ENCODE measurements at regions not wholly inside any gene's neighbourhood (a gene's known extent, or its start where the extent isn't known, plus 50 kb on each side); places are given as distances from the start of the nearest gene placed in this dataset.

GRCh38 chr7:35545831-35546230 is 149.1 kb downstream of the HERPUD2 start:
- H2BK5ac ChIP-seq (ENCODE audit: low read length): no peak overlapping the region
- H3K9me3 ChIP-seq (replicated peaks in 1 of 2; ENCODE audit: control insufficient read depth in 2 of 2, insufficient read depth in 1 of 2, low read depth in 1 of 2, low read length in 2 of 2): no peaks in the 10 kb centered on the region
- H3K4me1 ChIP-seq (ENCODE audit: control insufficient read depth in 2 of 2, insufficient read depth in 1 of 2, low read depth in 1 of 2, low read length in 2 of 2): no peaks in the 10 kb centered on the region
- H3K23ac ChIP-seq (ENCODE audit: low read depth, low read length, poor library complexity): no peak overlapping the region
- no peak overlapping the region for H2AFZ ChIP-seq (ENCODE audit: low read length)
- H3K27ac ChIP-seq (replicated peaks; ENCODE audit: low read length): no peak overlapping the region
- H3K9ac ChIP-seq (ENCODE audit: low read depth, low read length, poor library complexity): no peak overlapping the region
- H3K27me3 ChIP-seq (ENCODE audit: control insufficient read depth in 3 of 3, insufficient read depth in 3 of 3, low read depth in 1 of 3, low read length in 3 of 3): peaks cover 0 to 11% (median 0%) of the 10 kb centered on the region in 3 experiments
- no peak overlapping the region for H2BK12ac ChIP-seq (ENCODE audit: low read length)
- H3K4me2 ChIP-seq (ENCODE audit: insufficient read depth, low read length, poor library complexity, severe bottlenecking): no peak overlapping the region
- H3K36me3 ChIP-seq (replicated peaks in 1 of 2; ENCODE audit: control insufficient read depth in 2 of 2, insufficient read depth in 2 of 2, low read length in 2 of 2): no peaks in the 10 kb centered on the region
- no peaks in the 10 kb centered on the region for H3K79me1 ChIP-seq (ENCODE audit: low read depth, low read length)
- H2BK120ac ChIP-seq (ENCODE audit: low read depth, low read length): no peak overlapping the region
- no peak overlapping the region for H3K18ac ChIP-seq (ENCODE audit: low read length)
- no CpG with 5 or more reads among the region's 5 CpGs for WGBS, 2 donors (ENCODE audit: extremely low coverage in 2 of 2, insufficient read length in 2 of 2, insufficient replicate concordance in 1 of 2)
- H2AK5ac ChIP-seq (ENCODE audit: low read depth, low read length): no peak overlapping the region
- H2BK15ac ChIP-seq (ENCODE audit: low read length): no peak overlapping the region
- no peak overlapping the region for H4K91ac ChIP-seq (ENCODE audit: low read depth, low read length, poor library complexity)
- no peak overlapping the region for H4K8ac ChIP-seq (ENCODE audit: low read depth, low read length)
- no peak overlapping the region for H3K4me3 ChIP-seq (ENCODE audit: low read length in 2 of 2)
- H3K4ac ChIP-seq (ENCODE audit: low read length): no peak overlapping the region
- no peak overlapping the region for H3K14ac ChIP-seq (ENCODE audit: low read length)
- no peak for DNase-seq (ENCODE audit: low spot score)

- no peak overlapping the region for H3K4me2 ChIP-seq (ENCODE audit: insufficient read depth, low read length, poor library complexity, severe bottlenecking)
- no peak overlapping the region for H2BK120ac ChIP-seq (ENCODE audit: low read depth, low read length)
- H2BK15ac ChIP-seq (ENCODE audit: low read length): no peak overlapping the region
- H3K9me3 ChIP-seq (replicated peaks in 1 of 2; ENCODE audit: control insufficient read depth in 2 of 2, insufficient read depth in 1 of 2, low read depth in 1 of 2, low read length in 2 of 2): no peaks in the 10 kb centered on the region
- no peak overlapping the region for H3K9ac ChIP-seq (ENCODE audit: low read depth, low read length, poor library complexity)
- no peak overlapping the region for H3K23ac ChIP-seq (ENCODE audit: low read depth, low read length, poor library complexity)
- H3K4ac ChIP-seq (ENCODE audit: low read length): no peak overlapping the region
- peaks cover 0 to 13% (median 0%) of the 10 kb centered on the region in 3 experiments for H3K27me3 ChIP-seq (ENCODE audit: control insufficient read depth in 3 of 3, insufficient read depth in 3 of 3, low read depth in 1 of 3, low read length in 3 of 3)
- no peak overlapping the region for H3K18ac ChIP-seq (ENCODE audit: low read length)
- no peak overlapping the region for H2BK5ac ChIP-seq (ENCODE audit: low read length)
- no peak overlapping the region for H2AFZ ChIP-seq (ENCODE audit: low read length)
- H3K36me3 ChIP-seq (replicated peaks in 1 of 2; ENCODE audit: control insufficient read depth in 2 of 2, insufficient read depth in 2 of 2, low read length in 2 of 2): no peaks in the 10 kb centered on the region
- H2BK12ac ChIP-seq (ENCODE audit: low read length): no peak overlapping the region
- H3K14ac ChIP-seq (ENCODE audit: low read length): no peak overlapping the region
- no peak overlapping the region for H4K8ac ChIP-seq (ENCODE audit: low read depth, low read length)
- no CpG with 5 or more reads among the region's 7 CpGs for WGBS, 2 donors (ENCODE audit: extremely low coverage in 2 of 2, insufficient read length in 2 of 2, insufficient replicate concordance in 1 of 2)
- H3K4me3 ChIP-seq (ENCODE audit: low read length in 2 of 2): no peak overlapping the region
- H2AK5ac ChIP-seq (ENCODE audit: low read depth, low read length): no peak overlapping the region
- H3K79me1 ChIP-seq (ENCODE audit: low read depth, low read length): no peaks in the 10 kb centered on the region
- H3K27ac ChIP-seq (replicated peaks; ENCODE audit: low read length): no peak overlapping the region
- no peak for DNase-seq (ENCODE audit: low spot score)
- no peak overlapping the region for H4K91ac ChIP-seq (ENCODE audit: low read depth, low read length, poor library complexity)
- no peaks in the 10 kb centered on the region for H3K4me1 ChIP-seq (ENCODE audit: control insufficient read depth in 2 of 2, insufficient read depth in 1 of 2, low read depth in 1 of 2, low read length in 2 of 2)
Measured at GRCh38 chr7:35544028-35544742, 150.8 kb downstream of the HERPUD2 start.

- WGBS, 2 donors (ENCODE audit: extremely low coverage in 2 of 2, insufficient read length in 2 of 2, insufficient replicate concordance in 1 of 2): no CpG with 5 or more reads among the region's 43 CpGs
- Histone ChIP-seq H3K4me2 (ENCODE audit: insufficient read depth, low read length, poor library complexity, severe bottlenecking) (peak overlapping the region; percentile 58), H2BK120ac (ENCODE audit: low read depth, low read length) (no peak overlapping the region), H4K91ac (ENCODE audit: low read depth, low read length, poor library complexity) (no peak overlapping the region), H3K4me3 (ENCODE audit: low read length in 2 of 2) (peak overlapping the region; percentile 30 to 74), H3K4me1 (ENCODE audit: control insufficient read depth in 2 of 2, insufficient read depth in 1 of 2, low read depth in 1 of 2, low read length in 2 of 2) (no peaks in the 10 kb centered on the region), H4K8ac (ENCODE audit: low read depth, low read length) (no peak overlapping the region), H3K27ac (replicated peaks; ENCODE audit: low read length) (no peak overlapping the region), H2BK12ac (ENCODE audit: low read length) (no peak overlapping the region), H3K27me3 (ENCODE audit: control insufficient read depth in 3 of 3, insufficient read depth in 3 of 3, low read depth in 1 of 3, low read length in 3 of 3) (peaks cover 0 to 21% (median 8%) of the 10 kb centered on the region in 3 experiments), H3K9me3 (replicated peaks in 1 of 2; ENCODE audit: control insufficient read depth in 2 of 2, insufficient read depth in 1 of 2, low read depth in 1 of 2, low read length in 2 of 2) (no peaks in the 10 kb centered on the region), H2AK5ac (ENCODE audit: low read depth, low read length) (no peak overlapping the region), H3K18ac (ENCODE audit: low read length) (no peak overlapping the region), H3K14ac (ENCODE audit: low read length) (no peak overlapping the region), H3K36me3 (replicated peaks in 1 of 2; ENCODE audit: control insufficient read depth in 2 of 2, insufficient read depth in 2 of 2, low read length in 2 of 2) (no peaks in the 10 kb centered on the region), H2AFZ (ENCODE audit: low read length) (peak overlapping the region; percentile 84), H2BK15ac (ENCODE audit: low read length) (no peak overlapping the region), H2BK5ac (ENCODE audit: low read length) (no peak overlapping the region), H3K4ac (ENCODE audit: low read length) (no peak overlapping the region), H3K23ac (ENCODE audit: low read depth, low read length, poor library complexity) (peak overlapping the region; percentile 14), H3K79me1 (ENCODE audit: low read depth, low read length) (no peaks in the 10 kb centered on the region), H3K9ac (ENCODE audit: low read depth, low read length, poor library complexity) (no peak overlapping the region)
- peak; percentile 71 for DNase-seq (ENCODE audit: low spot score)
Measured at GRCh38 chr7:35537067-35538023, 157.6 kb downstream of the HERPUD2 start.

- Histone ChIP-seq H3K4ac (ENCODE audit: low read length) (no peak overlapping the region), H3K4me1 (ENCODE audit: control insufficient read depth in 2 of 2, insufficient read depth in 1 of 2, low read depth in 1 of 2, low read length in 2 of 2) (no peaks in the 10 kb centered on the region), H3K18ac (ENCODE audit: low read length) (no peak overlapping the region), H3K14ac (ENCODE audit: low read length) (no peak overlapping the region), H3K4me3 (ENCODE audit: low read length in 2 of 2) (no peak overlapping the region), H2AFZ (ENCODE audit: low read length) (peak overlapping the region; percentile 84), H3K9ac (ENCODE audit: low read depth, low read length, poor library complexity) (no peak overlapping the region), H3K27me3 (ENCODE audit: control insufficient read depth in 3 of 3, insufficient read depth in 3 of 3, low read depth in 1 of 3, low read length in 3 of 3) (peaks cover 0 to 21% (median 8%) of the 10 kb centered on the region in 3 experiments), H3K9me3 (replicated peaks in 1 of 2; ENCODE audit: control insufficient read depth in 2 of 2, insufficient read depth in 1 of 2, low read depth in 1 of 2, low read length in 2 of 2) (no peaks in the 10 kb centered on the region), H2AK5ac (ENCODE audit: low read depth, low read length) (no peak overlapping the region), H2BK15ac (ENCODE audit: low read length) (no peak overlapping the region), H2BK12ac (ENCODE audit: low read length) (no peak overlapping the region), H3K27ac (replicated peaks; ENCODE audit: low read length) (no peak overlapping the region), H3K79me1 (ENCODE audit: low read depth, low read length) (no peaks in the 10 kb centered on the region), H4K91ac (ENCODE audit: low read depth, low read length, poor library complexity) (no peak overlapping the region), H3K36me3 (replicated peaks in 1 of 2; ENCODE audit: control insufficient read depth in 2 of 2, insufficient read depth in 2 of 2, low read length in 2 of 2) (no peaks in the 10 kb centered on the region), H3K23ac (ENCODE audit: low read depth, low read length, poor library complexity) (no peak overlapping the region), H3K4me2 (ENCODE audit: insufficient read depth, low read length, poor library complexity, severe bottlenecking) (no peak overlapping the region), H4K8ac (ENCODE audit: low read depth, low read length) (no peak overlapping the region), H2BK5ac (ENCODE audit: low read length) (no peak overlapping the region), H2BK120ac (ENCODE audit: low read depth, low read length) (no peak overlapping the region)
- DNase-seq (ENCODE audit: low spot score): no peak
- no CpG with 5 or more reads among the region's 11 CpGs for WGBS, 2 donors (ENCODE audit: extremely low coverage in 2 of 2, insufficient read length in 2 of 2, insufficient replicate concordance in 1 of 2)
Measured at GRCh38 chr7:35536396-35536826, 158.5 kb downstream of the HERPUD2 start.

Measured in neuronal stem cell (in vitro differentiated cells).